ENCODE measurements at regions not wholly inside any gene's neighbourhood (a gene's known extent, or its start where the extent isn't known, plus 50 kb on each side); places are given as distances from the start of the nearest gene placed in this dataset.
"Not testable (repeated sequence)": the region's sequence is repeated elsewhere in the genome, so short reads cannot be mapped to it uniquely, and the experiment has no call there.

- no peak overlapping the region for H3K4me3 ChIP-seq (ENCODE audit: low read length)
- no peak overlapping the region for H3K9ac ChIP-seq (ENCODE audit: low read length)
- H3K79me2 ChIP-seq (replicated peaks; ENCODE audit: insufficient read depth, low read length), result no peaks in the 10 kb centered on the region
Measured at GRCh38 chr2:173524256-173524955, 169.7 kb downstream of the CDCA7 start.

GRCh38 chr2:173532732-173533531 lies 178.3 kb downstream of the CDCA7 start:
- H3K27me3 ChIP-seq (ENCODE audit: insufficient read depth, low read depth, low read length); H3K9ac ChIP-seq (ENCODE audit: low read length); H3K4me3 ChIP-seq (ENCODE audit: low read length); H3K79me2 ChIP-seq (replicated peaks; ENCODE audit: insufficient read depth, low read length); H3K27ac ChIP-seq (ENCODE audit: low read length); H3K9me3 ChIP-seq (ENCODE audit: low read length); H3K4me2 ChIP-seq (ENCODE audit: low read length); H3K36me3 ChIP-seq (ENCODE audit: insufficient read depth, low read length); H3F3A ChIP-seq (ENCODE audit: insufficient read depth, low read length, poor library complexity, severe bottlenecking); H4K20me1 ChIP-seq (ENCODE audit: insufficient read depth); H3K9me2 ChIP-seq (ENCODE audit: insufficient read depth, low read length); H2AFZ ChIP-seq (ENCODE audit: low read depth, low read length): not testable (repeated sequence)

More at GRCh38 chr2:173524256-173524955, 169.7 kb downstream of the CDCA7 start:
- Histone ChIP-seq H3K27ac (ENCODE audit: low read length) (no peak overlapping the region), H3K9me2 (ENCODE audit: insufficient read depth, low read length) (no peaks in the 10 kb centered on the region), H3K9me3 (ENCODE audit: low read length) (no peaks in the 10 kb centered on the region), H4K20me1 (ENCODE audit: insufficient read depth) (no peaks in the 10 kb centered on the region), H3K4me2 (ENCODE audit: low read length) (no peak overlapping the region), H2AFZ (ENCODE audit: low read depth, low read length) (no peak overlapping the region), H3K27me3 (ENCODE audit: insufficient read depth, low read depth, low read length) (no peaks in the 10 kb centered on the region), H3F3A (ENCODE audit: insufficient read depth, low read length, poor library complexity, severe bottlenecking) (peaks cover 6% of the 10 kb centered on the region), H3K36me3 (ENCODE audit: insufficient read depth, low read length) (no peaks in the 10 kb centered on the region)
- no peak for TF ChIP-seq RAD21 (conservative IDR thresholded peaks at IDR 0.05)

- H3K27me3 ChIP-seq (ENCODE audit: insufficient read depth, low read depth, low read length), result no peaks in the 10 kb centered on the region
- H3K4me2 ChIP-seq (ENCODE audit: low read length), result no peak overlapping the region
- TF ChIP-seq REST (IDR thresholded peaks at IDR 0.05; ENCODE audit: borderline replicate concordance), result no peak
- TF ChIP-seq TAF1 (IDR thresholded peaks at IDR 0.05; ENCODE audit: low read depth), result no peak
- no peak for TF ChIP-seq EP300 (conservative IDR thresholded peaks at IDR 0.05; ENCODE audit: poor library complexity, severe bottlenecking)
- no peak for TF ChIP-seq SMC3 (conservative IDR thresholded peaks at IDR 0.05; ENCODE audit: poor library complexity)
- no peak for TF ChIP-seq RAD21 (conservative IDR thresholded peaks at IDR 0.05)
- TF ChIP-seq EZH2 (IDR thresholded peaks at IDR 0.05; ENCODE audit: borderline replicate concordance, insufficient read depth, low read length, poor library complexity, severe bottlenecking), result no peak
- no peak for TF ChIP-seq POLR2AphosphoS5 (IDR thresholded peaks at IDR 0.05)
- no peak for TF ChIP-seq CTCF (IDR thresholded peaks at IDR 0.05; ENCODE audit: poor library complexity, severe bottlenecking)
- TF ChIP-seq MXI1 (conservative IDR thresholded peaks at IDR 0.05; ENCODE audit: poor library complexity, severe bottlenecking), result no peak
- H3K79me2 ChIP-seq (replicated peaks; ENCODE audit: insufficient read depth, low read length), result no peaks in the 10 kb centered on the region
- no peak overlapping the region for H3K27ac ChIP-seq (ENCODE audit: low read length)
- no peak overlapping the region for H2AFZ ChIP-seq (ENCODE audit: low read depth, low read length)
- H3K9me2 ChIP-seq (ENCODE audit: insufficient read depth, low read length), result no peaks in the 10 kb centered on the region
- H3F3A ChIP-seq (ENCODE audit: insufficient read depth, low read length, poor library complexity, severe bottlenecking), result no peaks in the 10 kb centered on the region
- H4K20me1 ChIP-seq (ENCODE audit: insufficient read depth), result no peaks in the 10 kb centered on the region
- no peaks in the 10 kb centered on the region for H3K36me3 ChIP-seq (ENCODE audit: insufficient read depth, low read length)
- no peak overlapping the region for H3K9ac ChIP-seq (ENCODE audit: low read length)
- no peaks in the 10 kb centered on the region for H3K9me3 ChIP-seq (ENCODE audit: low read length)
- H3K4me3 ChIP-seq (ENCODE audit: low read length), result no peak overlapping the region
Measured at GRCh38 chr2:173537694-173538093, 183.0 kb downstream of the CDCA7 start.

All from neural cell (in vitro differentiated cells).